VCaP (cell line): ENCODE measurements at regions not wholly inside any gene's neighbourhood (a gene's known extent, or its start where the extent isn't known, plus 50 kb on each side); places are given as distances from the start of the nearest gene placed in this dataset.

Experiments used
- H3K27ac ChIP-seq: fragments of 450-650 bp; 2 replicates; pipeline ENCODE4 v1.5.1; 2017
- CTCF ChIP-seq: fragments of 450-650 bp; conservative IDR thresholded peaks from 2 replicates; pipeline ENCODE4 v1.5.1; 2017; ENCODE audit warnings: mild to moderate bottlenecking, moderate library complexity

- no peak overlapping the region for H3K27ac ChIP-seq
Observed at GRCh38 chrX:35700121-35700520, 98.0 kb upstream of the MAGEB16 start.

GRCh38 chrX:35711281-35711680, 86.9 kb upstream of the MAGEB16 start:
- TF ChIP-seq CTCF: no peak
- H3K27ac ChIP-seq: no peak overlapping the region

More at GRCh38 chrX:35700121-35700520, 98.0 kb upstream of the MAGEB16 start:
- TF ChIP-seq CTCF: no peak

GRCh38 chrX:35722128-35722527, 76.0 kb upstream of the MAGEB16 start:
- no peak for TF ChIP-seq CTCF
- no peak overlapping the region for H3K27ac ChIP-seq

- peak; percentile 64 for TF ChIP-seq CTCF
- H3K27ac ChIP-seq: no peak overlapping the region
Observed at GRCh38 chrX:35726176-35726575, 72.0 kb upstream of the MAGEB16 start.

- H3K27ac ChIP-seq: no peak overlapping the region
- no peak for TF ChIP-seq CTCF
Observed at GRCh38 chrX:35728481-35728880, 69.7 kb upstream of the MAGEB16 start.

GRCh38 chrX:35733879-35734278, 64.3 kb upstream of the MAGEB16 start:
- no peak for TF ChIP-seq CTCF
- no peak overlapping the region for H3K27ac ChIP-seq

- H3K27ac ChIP-seq: no peak overlapping the region
- TF ChIP-seq CTCF: no peak
Observed at GRCh38 chrX:35741142-35741541, 57.0 kb upstream of the MAGEB16 start.

GRCh38 chrX:35743331-35743730, 54.8 kb upstream of the MAGEB16 start:
- no peak overlapping the region for H3K27ac ChIP-seq
- TF ChIP-seq CTCF: no peak
